HG02973 (cell line): ENCODE measurements at regions not wholly inside any gene's neighbourhood (a gene's known extent, or its start where the extent isn't known, plus 50 kb on each side); places are given as distances from the start of the nearest gene placed in this dataset.
"Not testable (repeated sequence)": the region's sequence is repeated elsewhere in the genome, so short reads cannot be mapped to it uniquely, and the experiment has no call there.

Experiments used
- ATAC-seq: cut with Tn5 transposase; IDR thresholded peaks from one replicate; pipeline ENCODE4 v1.9.1; 2021; ENCODE audit warnings: moderate library complexity; ENCODE audit not compliant: unreplicated experiment

GRCh38 chr15:62657501-62657900, 385.0 kb upstream of the TPM1 start:
- not testable (repeated sequence) for ATAC-seq

GRCh38 chr15:62658498-62658897, 384.0 kb upstream of the TPM1 start:
- ATAC-seq: peak; percentile 65

- no peak for ATAC-seq
These were observed 379.0 kb upstream of the TPM1 start for GRCh38 chr15:62663547-62663946.

GRCh38 chr15:62665449-62665848, 377.1 kb upstream of the TPM1 start:
- no peak for ATAC-seq

- no peak for ATAC-seq
These were observed 376.5 kb upstream of the TPM1 start for GRCh38 chr15:62666046-62666445.

- no peak for ATAC-seq
These were observed 370.3 kb upstream of the TPM1 start for GRCh38 chr15:62672268-62672667.

GRCh38 chr15:62676891-62677290, 365.7 kb upstream of the TPM1 start:
- no peak for ATAC-seq

- no peak for ATAC-seq
These were observed 360.3 kb upstream of the TPM1 start for GRCh38 chr15:62681939-62682896.

GRCh38 chr15:62683192-62683591, 359.4 kb upstream of the TPM1 start:
- ATAC-seq: not testable (repeated sequence)

- no peak for ATAC-seq
These were observed 358.3 kb upstream of the TPM1 start for GRCh38 chr15:62684123-62684808.

- ATAC-seq: no peak
These were observed 351.5 kb upstream of the TPM1 start for GRCh38 chr15:62691008-62691407.

- ATAC-seq: no peak
These were observed 344.9 kb upstream of the TPM1 start for GRCh38 chr15:62697636-62698035.

GRCh38 chr15:62698646-62699045, 343.9 kb upstream of the TPM1 start:
- no peak for ATAC-seq

- ATAC-seq: no peak
These were observed 336.2 kb upstream of the TPM1 start for GRCh38 chr15:62706317-62706716.

GRCh38 chr15:62708470-62708869, 334.1 kb upstream of the TPM1 start:
- ATAC-seq: no peak

- ATAC-seq: no peak
These were observed 333.3 kb upstream of the TPM1 start for GRCh38 chr15:62709261-62709660.

- no peak for ATAC-seq
These were observed 330.7 kb upstream of the TPM1 start for GRCh38 chr15:62711691-62712454.

- ATAC-seq: no peak
These were observed 330.1 kb upstream of the TPM1 start for GRCh38 chr15:62712455-62712839.

GRCh38 chr15:62715946-62716345, 326.6 kb upstream of the TPM1 start:
- ATAC-seq: no peak

- no peak for ATAC-seq
These were observed 325.1 kb upstream of the TPM1 start for GRCh38 chr15:62717496-62717895.

GRCh38 chr15:62719316-62719715, 323.2 kb upstream of the TPM1 start:
- no peak for ATAC-seq
